GM12864 (cell line): ENCODE measurements at regions not wholly inside any gene's neighbourhood (a gene's known extent, or its start where the extent isn't known, plus 50 kb on each side); places are given as distances from the start of the nearest gene placed in this dataset.

Experiments used
- DNase-seq: peaks from one replicate; pipeline ENCODE4 v3.0.0-alpha.2; 2011; ENCODE audit warnings: low read depth
- H3K4me3 ChIP-seq: 2 replicates; pipeline ENCODE4 v1.5.1; 2011; ENCODE audit warnings: mild to moderate bottlenecking, low read depth, low read length, control low read depth
- CTCF ChIP-seq: IDR thresholded peaks from 2 replicates; pipeline ENCODE4 v1.5.1; 2011; ENCODE audit warnings: low read depth, mild to moderate bottlenecking, moderate library complexity, low read length, control low read depth, inconsistent platforms; ENCODE audit errors: missing control alignments

DNA sequence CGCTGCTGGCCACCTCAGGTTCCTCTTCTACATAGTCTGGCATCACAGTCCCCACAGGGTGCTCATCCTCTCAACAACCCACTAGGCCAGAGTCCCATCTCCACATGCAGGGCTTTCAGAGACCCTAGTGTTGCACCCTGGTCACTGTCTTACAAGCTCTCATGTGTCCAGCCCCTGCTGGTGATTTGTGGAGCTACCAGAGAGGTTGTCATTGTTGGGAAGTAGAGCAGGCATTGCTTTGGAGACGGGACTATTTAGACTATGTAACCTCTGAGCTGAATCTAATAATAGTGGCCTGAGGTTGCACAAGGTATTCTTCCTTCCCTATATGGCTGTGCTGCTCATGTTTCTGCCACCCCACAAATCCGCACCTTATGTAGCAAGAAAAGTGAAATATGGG, 135.3 kb upstream of the VWC2 start:
- H3K4me3 ChIP-seq: no peak overlapping the region
- no peak for DNase-seq
- TF ChIP-seq CTCF: peak; percentile 35

DNA sequence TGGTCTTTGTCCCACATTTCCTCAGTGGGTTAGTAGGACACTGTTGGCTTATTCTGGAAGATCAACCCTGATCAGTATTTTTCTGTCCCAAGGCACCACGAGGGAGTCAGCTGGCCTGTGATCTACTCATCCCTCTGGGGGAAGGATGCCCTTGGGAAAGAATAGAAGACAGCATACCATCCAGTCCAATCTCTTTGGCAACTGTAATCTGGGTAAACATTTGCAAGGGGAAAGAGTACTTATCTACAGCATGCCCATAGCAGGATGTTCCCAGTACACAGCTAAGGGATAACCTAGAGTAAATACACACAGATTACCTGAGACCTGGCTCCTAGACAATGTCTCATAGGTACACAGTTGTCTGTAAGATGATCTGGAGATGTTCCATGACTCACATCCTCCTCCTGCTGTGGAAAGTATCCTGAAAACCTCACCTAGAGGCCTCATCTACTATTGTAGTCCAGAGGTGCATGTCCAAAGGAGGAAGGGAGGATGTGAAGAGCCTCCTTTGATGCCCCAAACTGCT, 134.3 kb upstream of the VWC2 start:
- DNase-seq: no peak
- no peak overlapping the region for H3K4me3 ChIP-seq
- TF ChIP-seq CTCF: no peak

DNA sequence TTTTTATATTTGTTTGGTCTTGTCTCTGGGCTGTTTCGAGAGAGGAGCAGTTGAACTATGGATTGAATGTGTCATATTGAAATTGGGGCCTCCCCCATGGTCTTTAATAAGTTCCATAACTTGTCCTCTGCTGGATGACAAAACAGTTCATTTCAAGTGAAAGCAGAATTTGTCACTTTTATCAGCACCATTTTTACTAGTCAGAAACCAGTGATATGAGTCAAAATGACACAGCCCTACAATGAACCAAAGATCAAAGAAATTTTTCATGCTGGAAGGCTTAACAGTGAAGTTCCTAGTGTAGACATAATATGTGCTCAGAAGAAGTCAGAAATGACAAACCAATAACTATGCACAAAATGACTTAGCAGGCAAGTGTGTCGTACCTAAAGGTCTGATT, 133.6 kb upstream of the VWC2 start:
- TF ChIP-seq CTCF: no peak
- no peak for DNase-seq
- no peak overlapping the region for H3K4me3 ChIP-seq

- TF ChIP-seq CTCF: no peak
- no peak overlapping the region for H3K4me3 ChIP-seq
- no peak for DNase-seq
Measured at GRCh38 chr7:49643321-49643720, 130.1 kb upstream of the VWC2 start.

DNA sequence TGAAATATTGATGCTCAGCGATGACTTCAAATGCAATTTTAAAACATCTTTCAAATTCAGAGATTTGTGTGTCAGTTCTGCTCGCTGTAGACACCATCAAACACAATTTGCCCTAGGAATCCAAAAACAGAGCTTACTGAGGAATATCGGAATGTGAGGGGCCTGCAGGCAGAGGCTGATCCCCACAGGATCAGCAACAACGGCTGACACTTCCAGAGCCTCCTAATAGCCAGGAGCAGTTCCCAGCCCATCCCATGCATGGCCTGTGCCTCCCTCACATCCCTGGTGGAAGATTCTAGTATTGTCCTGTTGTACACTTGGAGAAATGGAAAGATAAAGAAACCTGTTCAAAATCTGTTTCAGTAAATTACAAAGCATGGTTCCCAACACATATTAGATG, 129.7 kb upstream of the VWC2 start:
- no peak for DNase-seq
- H3K4me3 ChIP-seq: no peak overlapping the region
- no peak for TF ChIP-seq CTCF

GRCh38 chr7:49644396-49645166, 128.9 kb upstream of the VWC2 start:
- no peak overlapping the region for H3K4me3 ChIP-seq
- no peak for DNase-seq
- no peak for TF ChIP-seq CTCF

- DNase-seq: no peak
- TF ChIP-seq CTCF: no peak
- no peak overlapping the region for H3K4me3 ChIP-seq
Measured at GRCh38 chr7:49645296-49645695, 128.1 kb upstream of the VWC2 start.
